Activated CD8-positive, alpha-beta memory T cell treated with anti-CD3 and anti-CD28 coated beads, Interleukin-2, amount 50 U/mL, for 24 hours (primary cell): ENCODE measurements at regions not wholly inside any gene's neighbourhood (a gene's known extent, or its start where the extent isn't known, plus 50 kb on each side); places are given as distances from the start of the nearest gene placed in this dataset.
"Not testable (repeated sequence)": the region's sequence is repeated elsewhere in the genome, so short reads cannot be mapped to it uniquely, and the experiment has no call there.

Source experiments
- DNase-seq: peaks from one replicate; pipeline ENCODE4 v3.0.0-alpha.2; 2020; ENCODE audit errors: extremely low read depth

DNA sequence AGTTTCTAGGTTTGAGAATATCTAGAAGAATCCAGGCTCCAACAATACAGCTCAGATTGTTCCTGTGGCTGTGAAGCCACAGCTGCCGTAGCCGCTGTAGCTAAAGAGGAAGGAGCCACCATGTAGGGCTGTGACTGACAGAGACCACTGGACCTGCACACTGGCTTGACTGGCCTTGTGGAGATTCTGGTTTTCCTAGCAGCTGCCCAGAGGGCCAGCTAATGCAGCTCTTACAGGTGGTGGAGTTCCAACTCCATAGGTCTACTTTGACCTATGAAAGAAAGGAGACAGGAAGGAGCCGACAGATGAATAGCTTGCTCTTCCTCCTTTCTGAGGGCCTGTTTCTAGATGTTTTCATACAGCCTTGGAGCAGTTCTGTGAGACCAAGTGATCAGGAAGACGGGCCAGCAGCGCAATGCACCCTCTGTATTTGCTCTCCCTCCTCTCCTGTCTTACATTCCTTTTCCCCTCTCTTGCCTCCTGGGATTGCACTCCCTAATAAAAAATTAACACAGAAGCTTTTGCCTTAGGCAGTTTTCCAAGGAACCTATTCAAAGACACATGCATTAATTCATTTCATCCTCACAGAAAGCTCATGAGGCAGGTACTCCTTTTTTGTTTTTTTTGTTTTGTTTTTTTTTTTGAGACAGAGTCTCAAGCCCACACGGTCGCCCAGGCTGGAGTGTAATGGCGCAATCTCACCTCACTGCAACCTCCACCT lies 51.8 kb upstream of the MYB start:
- DNase-seq = no peak

DNA sequence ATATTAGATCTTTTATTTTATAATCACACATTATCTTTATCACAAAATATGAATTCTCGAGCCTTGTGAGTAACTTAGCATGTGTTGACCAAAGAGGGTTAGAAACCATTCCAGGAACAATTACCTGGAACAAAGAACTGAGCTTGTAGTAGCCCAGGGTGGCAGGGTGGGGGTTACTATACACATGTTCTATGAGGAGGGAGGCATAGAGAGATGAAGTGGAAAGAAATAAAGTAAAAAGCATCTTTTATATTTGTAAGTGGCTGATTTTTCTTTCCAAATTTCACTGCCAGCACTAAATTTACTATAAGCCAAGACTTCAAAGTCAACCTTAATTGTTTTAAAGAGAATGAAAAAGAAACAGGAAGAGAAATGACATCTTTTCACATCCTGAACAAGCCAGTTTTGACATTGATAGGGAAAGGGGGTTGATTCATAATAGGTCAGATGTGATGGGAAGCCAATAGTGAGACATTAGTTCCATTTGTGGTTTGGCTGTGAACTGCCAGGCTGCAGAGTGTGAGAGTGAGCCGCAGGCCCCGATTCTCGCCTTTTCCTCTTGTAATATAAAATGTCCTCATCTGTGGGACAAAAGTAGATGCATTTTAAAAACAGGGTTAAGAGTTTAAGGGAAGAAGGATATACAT lies 52.7 kb upstream of the MYB start:
- peak; percentile 35 for DNase-seq

DNA sequence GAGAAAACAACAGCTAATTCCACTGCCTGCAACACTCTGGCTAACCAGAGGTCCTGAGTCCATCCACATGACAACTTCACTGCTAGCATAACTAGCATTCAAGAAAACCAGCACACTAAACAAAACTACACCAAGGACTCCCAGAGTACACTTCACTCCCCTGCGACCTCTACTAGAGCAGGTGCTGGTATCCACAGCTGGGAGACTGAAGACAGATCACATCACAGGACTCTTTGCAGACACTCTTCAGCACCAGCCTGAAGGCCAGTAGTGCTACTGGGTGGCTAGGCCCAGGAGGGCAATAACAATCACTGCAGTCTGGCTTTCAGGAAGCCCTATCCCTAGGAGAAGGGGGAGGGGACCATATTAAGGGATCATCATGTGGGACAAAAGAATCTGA lies 54.4 kb upstream of the MYB start:
- DNase-seq = no peak

DNA sequence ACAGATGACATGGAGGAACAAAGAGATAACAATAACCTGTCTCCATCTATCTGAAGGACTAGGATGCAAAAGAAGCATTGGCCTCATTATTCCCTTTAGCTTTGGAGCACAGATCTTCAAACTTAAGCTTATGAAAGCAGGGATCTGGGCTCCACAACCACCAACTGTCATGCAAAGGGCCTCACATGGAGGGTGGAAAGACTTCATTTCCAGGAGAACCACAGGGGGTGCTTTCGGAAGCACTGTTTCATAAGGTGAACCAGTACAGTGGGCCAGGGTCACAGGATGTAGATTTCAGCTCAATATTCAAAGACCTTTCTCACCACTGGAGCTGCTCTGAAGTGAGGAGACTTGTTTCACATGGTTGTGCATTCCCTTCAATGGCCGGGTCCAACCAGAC lies 55.1 kb upstream of the MYB start:
- DNase-seq = no peak

DNA sequence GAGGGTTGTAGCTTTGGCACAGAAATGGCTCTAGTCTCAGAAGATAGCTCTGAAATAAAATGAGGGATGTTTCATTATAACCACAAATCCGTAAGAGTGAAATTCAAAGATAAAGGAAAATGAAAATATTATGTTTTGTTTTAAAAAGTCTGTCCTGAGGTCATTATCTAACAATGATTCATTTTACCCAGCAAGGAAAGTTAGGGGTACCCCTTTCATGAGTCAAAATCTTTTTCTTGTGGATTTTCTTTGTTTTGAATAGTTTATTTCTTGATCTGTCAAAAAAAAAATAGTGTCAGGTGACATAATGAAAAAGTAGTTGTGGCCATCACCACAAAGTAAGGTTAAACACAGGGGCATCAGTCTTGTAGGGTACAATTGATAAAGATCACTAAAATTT lies 59.7 kb upstream of the MYB start:
- DNase-seq = no peak

DNA sequence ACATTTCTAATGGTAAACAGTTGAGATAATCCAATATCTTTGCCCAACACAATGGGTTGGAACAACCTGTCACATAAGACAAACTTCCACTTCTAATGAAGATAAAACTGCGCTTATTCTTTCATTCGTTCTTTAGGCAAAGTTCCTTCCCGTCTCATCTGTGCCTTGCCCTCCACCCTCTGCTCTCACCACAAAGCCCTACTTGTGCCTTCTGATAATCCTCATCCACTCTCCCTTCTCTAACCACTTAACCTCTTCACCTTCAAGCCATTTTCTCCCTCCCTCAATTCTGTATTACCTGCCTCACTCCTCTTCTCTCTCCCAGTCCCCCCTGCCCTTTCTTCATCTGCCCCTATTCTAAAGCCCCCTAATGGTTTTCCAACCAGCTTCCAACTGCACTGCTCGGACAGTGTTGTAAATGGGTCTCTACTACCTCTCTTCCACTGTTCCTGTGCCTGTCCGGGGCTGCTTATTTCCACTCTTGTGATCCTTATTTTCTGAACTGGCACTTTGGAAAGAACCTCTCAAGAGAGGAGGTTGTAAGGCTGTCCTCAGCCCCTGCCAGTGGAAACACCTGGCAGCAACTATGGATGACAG lies 62.9 kb upstream of the MYB start:
- DNase-seq = no peak

DNA sequence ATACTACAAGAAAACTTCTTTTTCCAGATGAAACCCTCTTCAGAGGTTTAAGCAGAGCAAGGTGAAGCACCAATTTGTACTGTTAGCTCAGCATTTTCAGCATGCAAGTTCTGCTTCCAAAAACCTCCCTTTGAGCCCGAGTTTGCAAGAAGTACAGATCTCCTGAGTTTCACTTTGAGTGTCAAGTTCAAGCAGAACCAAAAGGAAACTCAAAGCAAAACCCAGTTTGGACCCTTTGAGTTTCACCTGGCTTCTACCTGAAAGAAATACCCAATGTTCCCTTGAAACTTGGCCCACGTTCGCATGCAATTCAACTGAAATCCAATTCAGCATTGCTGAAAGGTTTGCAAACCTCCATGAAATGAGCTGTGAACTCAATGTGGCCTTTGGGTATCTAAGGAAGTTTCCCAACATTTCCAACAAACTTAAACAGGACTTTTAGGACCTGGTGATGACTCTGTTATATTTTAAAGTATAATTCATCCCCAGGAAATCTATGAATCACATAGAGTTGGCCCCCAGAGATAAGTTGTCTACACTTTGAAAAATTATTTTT lies 62.9 kb upstream of the HBS1L start:
- DNase-seq = no peak

DNA sequence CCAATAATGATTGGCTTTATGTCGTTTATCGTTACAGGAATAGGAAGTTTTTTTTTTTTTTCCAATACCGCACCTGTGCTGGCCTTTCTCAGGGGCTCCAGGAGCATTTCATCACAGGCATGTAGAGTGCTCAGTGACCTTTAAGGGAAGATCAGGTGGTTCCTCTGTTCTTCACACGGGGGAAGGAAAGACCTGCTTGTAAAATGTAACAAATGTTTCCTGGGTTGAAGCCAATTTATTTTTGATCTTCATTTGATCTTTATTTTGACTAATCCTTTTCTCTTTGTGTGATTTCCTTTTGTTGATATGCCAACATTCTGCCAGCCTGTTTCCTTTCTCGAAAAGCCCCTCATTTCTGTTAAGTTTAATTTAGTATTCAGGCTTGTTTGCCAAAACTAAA lies 61.9 kb upstream of the HBS1L start:
- no peak for DNase-seq

DNA sequence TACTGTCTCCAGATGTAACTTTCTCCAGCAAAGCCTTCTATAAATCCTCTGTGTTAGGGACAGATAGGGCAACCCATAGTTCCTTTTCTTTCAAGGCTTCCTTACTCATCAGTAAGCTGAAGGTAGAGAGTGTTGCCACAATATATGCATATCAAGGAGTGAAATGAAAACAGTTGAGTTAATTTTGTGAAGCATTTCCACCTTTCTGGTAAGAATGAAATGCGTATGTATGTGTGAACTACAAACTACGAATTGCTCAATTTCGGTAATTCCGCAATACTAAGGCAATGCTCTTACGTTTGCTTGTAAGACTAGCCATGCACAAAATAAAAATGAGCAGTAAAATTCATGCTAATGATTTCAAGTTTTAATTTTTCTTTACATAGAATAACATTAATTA lies 61.2 kb upstream of the HBS1L start:
- no peak for DNase-seq

DNA sequence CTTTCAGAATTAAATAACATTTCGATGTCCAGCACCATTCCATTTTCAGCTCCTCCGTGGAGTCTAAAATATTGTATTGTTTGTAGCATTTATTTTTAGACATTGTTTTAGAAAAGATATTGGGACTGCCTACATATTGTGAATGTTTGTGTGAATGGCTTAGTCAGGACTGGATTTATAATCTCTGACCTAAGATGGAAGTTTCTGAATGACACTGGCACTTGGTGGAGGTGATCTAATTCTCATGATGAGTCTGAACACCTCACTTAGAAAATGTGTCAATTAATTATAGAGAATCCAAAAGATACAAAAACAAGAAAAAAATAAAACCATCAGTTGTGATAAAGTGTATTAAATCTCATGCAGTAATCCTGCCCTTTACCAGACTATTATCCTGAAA lies 60.8 kb upstream of the HBS1L start:
- DNase-seq = no peak

DNA sequence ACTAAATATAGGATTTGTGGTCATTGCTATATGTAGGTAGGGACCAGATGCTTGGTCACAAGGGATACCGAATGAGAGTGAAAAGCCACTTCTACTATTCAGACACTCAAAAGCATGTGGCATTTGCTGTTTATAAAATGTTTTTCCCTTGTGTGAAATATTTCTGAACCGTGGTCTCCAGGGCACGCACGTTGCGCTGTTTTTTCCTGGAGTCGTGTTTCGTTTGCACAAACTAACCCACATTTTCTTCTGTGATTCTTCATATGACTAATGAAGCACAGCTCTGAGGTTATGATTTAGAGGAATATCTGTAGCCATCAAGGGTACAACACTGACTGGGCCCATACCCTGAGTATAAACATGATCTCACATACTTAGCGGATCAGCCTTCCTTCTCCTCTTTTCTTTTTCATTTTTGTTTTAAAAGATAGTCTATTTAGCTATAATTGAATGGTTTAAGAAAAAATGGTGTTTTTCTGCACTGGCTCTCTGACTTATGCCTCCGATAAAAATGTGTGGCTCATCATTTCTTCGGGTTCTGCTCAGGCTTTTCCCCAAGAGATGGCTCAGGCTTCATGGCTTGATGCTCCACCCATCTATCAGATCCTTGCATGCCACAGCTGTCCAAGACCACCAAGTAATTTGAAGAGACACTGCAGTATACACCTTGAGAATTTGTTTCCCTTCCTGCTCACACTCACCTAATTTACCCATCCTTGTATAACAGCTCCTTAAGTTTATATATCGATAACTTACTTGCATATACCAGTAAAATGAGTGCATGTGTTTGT lies 59.9 kb upstream of the HBS1L start:
- DNase-seq = no peak

DNA sequence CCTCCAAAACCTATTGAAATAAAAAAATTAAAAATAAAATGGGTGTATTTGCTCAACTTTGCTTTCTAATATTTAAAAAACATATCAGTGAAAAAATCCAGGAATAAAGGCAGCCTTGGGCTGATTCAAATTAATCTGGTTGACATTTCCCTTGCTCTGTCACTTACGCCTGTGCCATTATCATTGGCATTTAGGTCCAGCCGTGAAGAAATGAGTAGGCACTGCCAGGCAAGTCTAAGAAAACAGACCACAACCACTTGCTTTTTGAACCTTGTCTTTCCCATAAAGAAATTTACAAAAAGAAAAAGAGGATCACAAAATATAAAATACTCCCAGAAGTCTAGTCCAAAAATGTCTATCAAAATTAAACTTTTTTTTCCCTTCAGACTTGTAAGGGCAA lies 59.2 kb upstream of the HBS1L start:
- no peak for DNase-seq

DNA sequence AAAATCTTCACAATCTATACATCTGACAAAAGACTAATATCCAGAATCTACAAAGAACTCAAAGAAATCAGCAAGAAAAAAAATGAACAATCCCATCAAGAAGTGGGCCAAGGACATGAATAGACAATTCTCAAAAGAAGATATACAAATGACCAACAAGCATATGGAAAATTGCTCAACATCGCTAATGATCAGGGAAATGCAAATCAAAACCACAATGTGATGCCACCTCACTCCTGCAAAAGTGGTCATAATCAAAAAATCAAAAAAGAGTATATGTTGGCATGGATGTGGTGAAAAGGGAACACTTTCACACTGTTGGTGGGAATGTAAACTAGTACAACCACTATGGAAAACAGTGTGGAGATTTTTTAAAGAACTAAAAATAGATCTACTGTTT lies 58.3 kb upstream of the HBS1L start:
- not testable (repeated sequence) for DNase-seq

DNA sequence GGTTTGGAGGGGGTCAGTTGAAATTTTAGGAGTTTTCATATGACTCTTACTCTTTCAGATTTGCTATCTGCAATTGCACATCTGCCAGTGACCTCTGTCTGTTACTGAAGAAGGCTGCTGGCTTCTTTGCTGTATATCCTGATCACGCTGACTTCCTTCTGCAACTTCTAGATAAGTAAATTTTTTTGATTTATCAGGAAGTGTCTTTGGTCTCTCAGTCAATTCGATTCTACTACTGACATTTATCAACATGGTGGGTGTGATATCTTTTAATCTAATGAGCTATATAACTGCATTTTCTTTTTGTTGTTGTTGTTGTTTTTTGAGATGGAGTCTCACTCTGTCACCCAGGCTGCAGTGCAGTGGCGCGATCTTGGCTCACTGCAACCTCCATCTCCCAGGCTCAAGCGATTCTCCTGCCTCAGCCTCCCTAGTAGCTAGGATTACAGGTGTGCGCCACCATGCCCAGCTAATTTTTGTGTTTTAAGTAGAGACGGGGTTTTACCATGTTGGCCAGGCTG lies 55.7 kb upstream of the HBS1L start:
- not testable (repeated sequence) for DNase-seq

DNA sequence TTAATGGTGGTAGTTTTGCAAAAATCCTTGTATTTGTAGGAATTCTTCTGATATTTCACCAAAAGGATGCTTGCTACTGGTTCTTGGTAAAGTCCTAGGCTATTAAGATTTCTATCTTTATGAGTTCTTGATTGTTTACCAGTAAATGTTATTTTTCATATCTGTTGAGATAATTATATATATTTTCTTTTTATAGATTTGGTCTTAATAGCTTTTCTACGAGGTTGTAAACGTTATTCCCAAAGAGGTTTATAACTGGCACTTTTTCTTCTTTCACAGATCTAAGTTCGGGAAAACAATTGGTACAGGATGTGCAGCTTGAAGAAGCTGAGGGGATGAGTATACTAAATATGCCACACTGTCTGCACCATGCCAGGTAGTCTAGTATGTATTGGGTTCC lies 55.1 kb upstream of the HBS1L start:
- DNase-seq = no peak

DNA sequence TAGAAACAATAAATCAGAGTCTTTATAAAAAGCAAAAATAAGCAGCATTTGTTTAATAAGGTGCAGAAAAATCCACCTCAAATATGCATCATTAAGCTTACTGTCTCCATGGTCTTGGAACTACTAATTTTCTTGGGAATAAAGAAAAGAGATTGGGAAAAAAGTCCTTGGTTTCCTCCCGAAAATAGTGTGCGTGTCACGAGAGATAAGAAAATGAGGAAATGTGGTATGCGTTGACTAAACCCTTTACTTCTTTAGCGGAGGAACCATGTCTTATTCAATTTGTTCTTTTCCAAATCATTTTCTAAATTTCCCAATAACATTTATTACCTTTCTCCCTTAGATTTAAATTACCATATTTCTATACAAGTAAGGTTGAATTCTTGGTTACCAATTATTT lies 54.1 kb upstream of the HBS1L start:
- no peak for DNase-seq

DNA sequence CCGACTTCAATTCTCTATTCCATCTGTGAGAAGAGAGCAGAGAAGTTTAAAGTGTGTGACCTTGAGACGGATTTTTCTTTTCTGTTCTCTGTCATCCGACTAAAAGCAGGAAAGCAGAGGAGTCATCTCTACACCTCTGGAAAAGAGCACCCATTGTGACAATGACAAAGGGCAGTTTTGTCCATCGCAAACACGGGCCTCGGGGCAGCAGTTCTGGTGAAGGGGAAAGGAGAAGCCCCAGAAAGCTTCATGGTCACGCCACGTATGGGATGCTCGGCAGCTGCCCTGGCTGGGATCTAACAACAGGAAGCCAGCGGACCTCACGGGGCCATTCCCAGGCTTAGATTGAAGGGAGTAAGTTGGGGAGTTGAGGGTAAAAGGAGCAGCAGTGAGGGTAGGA lies 52.0 kb upstream of the HBS1L start:
- no peak for DNase-seq

DNA sequence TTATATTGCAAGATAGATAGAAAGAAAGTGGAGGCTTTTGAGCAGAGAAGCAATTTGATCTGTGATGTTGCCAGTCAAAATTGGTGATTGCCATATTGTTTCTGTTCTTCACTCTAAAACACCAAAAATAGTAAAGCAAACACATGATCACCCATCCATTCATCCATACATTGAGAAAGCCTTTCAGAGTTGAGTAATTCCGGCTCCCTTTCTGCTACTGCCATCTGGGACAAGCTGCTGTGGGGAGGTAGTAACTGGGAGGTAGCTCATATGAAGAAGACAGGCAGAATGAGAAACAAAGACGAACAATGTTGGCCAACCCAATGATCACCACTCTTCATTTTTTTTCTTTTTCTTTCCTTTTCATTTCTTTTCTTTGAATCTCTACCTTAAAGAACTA lies 51.1 kb upstream of the HBS1L start:
- no peak for DNase-seq

DNA sequence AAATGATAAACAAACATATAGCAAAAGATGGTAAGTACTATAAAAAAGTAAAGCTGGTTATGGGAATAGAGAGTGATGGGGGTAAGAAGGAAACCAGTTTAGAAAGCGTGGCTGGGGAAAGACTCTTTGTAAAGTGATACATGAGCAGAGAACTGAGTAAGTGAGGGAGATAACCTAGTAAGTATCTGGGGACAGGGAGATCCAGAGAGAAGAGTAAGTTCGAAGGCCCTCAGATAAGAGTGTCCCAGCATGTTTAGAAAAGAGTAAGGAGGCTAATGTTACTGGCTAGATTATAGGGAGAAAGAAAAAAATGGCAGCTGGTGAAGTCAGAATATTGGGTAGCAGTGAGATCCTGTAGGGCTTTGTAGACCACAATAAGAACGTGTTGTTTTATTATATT lies 50.7 kb upstream of the HBS1L start:
- no peak for DNase-seq
